Uterus (tissue), 2 donors: ENCODE measurements at regions not wholly inside any gene's neighbourhood (a gene's known extent, or its start where the extent isn't known, plus 50 kb on each side); places are given as distances from the start of the nearest gene placed in this dataset.

Experiments used
- POLR2A ChIP-seq, 2 donors: fragments of 450-650 bp; IDR thresholded peaks; one replicate each; pipeline ENCODE4 v1.6.1; 2016; ENCODE audit warnings: antibody characterized with exemption in 2 of 2, mild to moderate bottlenecking in 1 of 2, moderate library complexity in 1 of 2
- TF ChIP-seq, protein P1 (sequence below), 4 experiments: fragments of 200-600 bp in 2 of 4; fragments of 450-650 bp in 2 of 4; sonication (generic) in 2 of 4; IDR thresholded peaks; one replicate each; pipeline ENCODE4 v1.5.1; 2016 to 2019; ENCODE audit warnings: antibody characterized with exemption in 4 of 4, mild to moderate bottlenecking in 2 of 4, moderate library complexity in 1 of 4

- TF ChIP-seq, protein P1, sequence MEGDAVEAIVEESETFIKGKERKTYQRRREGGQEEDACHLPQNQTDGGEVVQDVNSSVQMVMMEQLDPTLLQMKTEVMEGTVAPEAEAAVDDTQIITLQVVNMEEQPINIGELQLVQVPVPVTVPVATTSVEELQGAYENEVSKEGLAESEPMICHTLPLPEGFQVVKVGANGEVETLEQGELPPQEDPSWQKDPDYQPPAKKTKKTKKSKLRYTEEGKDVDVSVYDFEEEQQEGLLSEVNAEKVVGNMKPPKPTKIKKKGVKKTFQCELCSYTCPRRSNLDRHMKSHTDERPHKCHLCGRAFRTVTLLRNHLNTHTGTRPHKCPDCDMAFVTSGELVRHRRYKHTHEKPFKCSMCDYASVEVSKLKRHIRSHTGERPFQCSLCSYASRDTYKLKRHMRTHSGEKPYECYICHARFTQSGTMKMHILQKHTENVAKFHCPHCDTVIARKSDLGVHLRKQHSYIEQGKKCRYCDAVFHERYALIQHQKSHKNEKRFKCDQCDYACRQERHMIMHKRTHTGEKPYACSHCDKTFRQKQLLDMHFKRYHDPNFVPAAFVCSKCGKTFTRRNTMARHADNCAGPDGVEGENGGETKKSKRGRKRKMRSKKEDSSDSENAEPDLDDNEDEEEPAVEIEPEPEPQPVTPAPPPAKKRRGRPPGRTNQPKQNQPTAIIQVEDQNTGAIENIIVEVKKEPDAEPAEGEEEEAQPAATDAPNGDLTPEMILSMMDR (IDR thresholded peaks at IDR 0.05): no peak
- no peak for TF ChIP-seq POLR2A (IDR thresholded peaks at IDR 0.05)
Observed at GRCh38 chr4:170476351-170476750, 386.6 kb upstream of the AADAT start.
